ENCODE measurements at regions not wholly inside any gene's neighbourhood (a gene's known extent, or its start where the extent isn't known, plus 50 kb on each side); places are given as distances from the start of the nearest gene placed in this dataset.

GRCh38 chr3:163924600-163924999, 1153.7 kb downstream of the SI start:
- no peak for DNase-seq

- no peak for DNase-seq
These were observed 1159.1 kb downstream of the SI start for GRCh38 chr3:163919154-163919553.

GRCh38 chr3:163916596-163917560, 1161.4 kb downstream of the SI start:
- DNase-seq: no peak

GRCh38 chr3:163915280-163915679, 1163.0 kb downstream of the SI start:
- no peak for DNase-seq

- DNase-seq: no peak
These were observed 1163.7 kb downstream of the SI start for GRCh38 chr3:163914567-163914966.

- no peak for DNase-seq
These were observed 1186.5 kb downstream of the SI start for GRCh38 chr3:163891771-163892170.

GRCh38 chr3:163890661-163891060, 1187.6 kb downstream of the SI start:
- no peak for DNase-seq

- DNase-seq: no peak
These were observed 1199.1 kb downstream of the SI start for GRCh38 chr3:163879172-163879571.

GRCh38 chr3:163878396-163878795, 1199.9 kb downstream of the SI start:
- DNase-seq: no peak

- no peak for DNase-seq
These were observed 1200.5 kb downstream of the SI start for GRCh38 chr3:163877805-163878204.

- DNase-seq: no peak
These were observed 1215.2 kb downstream of the SI start for GRCh38 chr3:163863146-163863545.

- DNase-seq: no peak
These were observed 1226.1 kb downstream of the SI start for GRCh38 chr3:163852233-163852632.

GRCh38 chr3:163838769-163839168, 1239.5 kb downstream of the SI start:
- DNase-seq: no peak

- no peak for DNase-seq
These were observed 1245.7 kb downstream of the SI start for GRCh38 chr3:163832547-163832946.

- DNase-seq: no peak
These were observed 1256.5 kb downstream of the SI start for GRCh38 chr3:163821841-163822240.

- no peak for DNase-seq
These were observed 1261.3 kb downstream of the SI start for GRCh38 chr3:163817015-163817414.

GRCh38 chr3:163813935-163814334, 1264.4 kb downstream of the SI start:
- no peak for DNase-seq

GRCh38 chr3:163812006-163812405, 1266.3 kb downstream of the SI start:
- no peak for DNase-seq

- no peak for DNase-seq
These were observed 1268.7 kb downstream of the SI start for GRCh38 chr3:163809540-163809993.

- no peak for DNase-seq
These were observed 1291.9 kb downstream of the SI start for GRCh38 chr3:163786416-163786815.

GRCh38 chr3:163785693-163786092, 1292.6 kb downstream of the SI start:
- DNase-seq: no peak

GRCh38 chr3:163779396-163780344, 1298.6 kb downstream of the SI start:
- no peak for DNase-seq

- no peak for DNase-seq
These were observed 1301.6 kb downstream of the SI start for GRCh38 chr3:163776743-163777142.

GRCh38 chr3:163773136-163773535, 1305.2 kb downstream of the SI start:
- DNase-seq: no peak
